OCI-LY3 (cell line): ENCODE measurements at regions not wholly inside any gene's neighbourhood (a gene's known extent, or its start where the extent isn't known, plus 50 kb on each side); places are given as distances from the start of the nearest gene placed in this dataset.

Experiments used
- H2AFZ ChIP-seq: fragments of 200-600, 300-600 bp; shearing (Covaris generic); 2 replicates; pipeline ENCODE4 v1.6.0; 2014; ENCODE audit warnings: antibody characterized with exemption, low read depth, low read length
- H3K27ac ChIP-seq: fragments of 200-600, 300-600 bp; sonication (generic); 2 replicates; pipeline ENCODE4 v1.5.1; 2014; ENCODE audit warnings: mild to moderate bottlenecking, low read length, moderate library complexity, mixed read lengths
- H3K27me3 ChIP-seq: fragments of 200-600, 300-600 bp; sonication (generic); 2 replicates; pipeline ENCODE4 v1.6.1; 2014; ENCODE audit warnings: low read depth, low read length, mixed read lengths
- H3K36me3 ChIP-seq: fragments of 200-600, 300-600 bp; sonication (generic); replicated peaks from 2 replicates; pipeline ENCODE3; 2014; ENCODE audit warnings: low read depth, low read length, mixed read lengths
- H3K4me1 ChIP-seq: fragments of 300-600, 200-600 bp; sonication (generic); 2 replicates; pipeline ENCODE4 v1.6.1; 2014; ENCODE audit warnings: low read length, mixed read lengths
- H3K4me2 ChIP-seq: fragments of 200-600, 300-600 bp; sonication (generic); 2 replicates; pipeline ENCODE4 v1.6.1; 2014; ENCODE audit warnings: low read length, mixed read lengths
- H3K4me3 ChIP-seq: fragments of 300-600, 200-600 bp; sonication (generic); 2 replicates; pipeline ENCODE4 v1.5.1; 2014; ENCODE audit warnings: antibody characterized with exemption, mild to moderate bottlenecking, low read length, moderate library complexity
- H3K79me2 ChIP-seq: fragments of 300-600, 200-600 bp; shearing (Covaris generic); 2 replicates; pipeline ENCODE4 v1.6.1; 2014; ENCODE audit warnings: mild to moderate bottlenecking, low read length, mixed read lengths
- H3K9ac ChIP-seq: fragments of 300-600, 200-600 bp; shearing (Covaris generic); 2 replicates; pipeline ENCODE4 v1.6.0; 2014; ENCODE audit warnings: mild to moderate bottlenecking, low read length, moderate library complexity
- H3K9me3 ChIP-seq: fragments of 200-600, 300-600 bp; shearing (Covaris generic); 2 replicates; pipeline ENCODE4 v1.6.1; 2014; ENCODE audit warnings: low read length, mixed read lengths; ENCODE audit not compliant: insufficient read depth
- H4K20me1 ChIP-seq: fragments of 200-600, 300-600 bp; sonication (generic); 2 replicates; pipeline ENCODE4 v1.6.1; 2016; ENCODE audit warnings: low read length, mixed read lengths; ENCODE audit not compliant: insufficient read depth
- CTCF ChIP-seq: fragments of 200-600, 300-600 bp; sonication (generic); IDR thresholded peaks from 2 replicates; pipeline ENCODE4 v1.5.1; 2014; ENCODE audit warnings: antibody characterized with exemption, low read length, low read depth
- EZH2phosphoT487 ChIP-seq: fragments of 200-600 bp; shearing (Covaris generic); IDR thresholded peaks from 2 replicates; pipeline ENCODE4 v1.6.1; 2018; ENCODE audit warnings: antibody characterized with exemption, mixed run types, low read depth

- Histone ChIP-seq H3K9me3 (no peaks in the 10 kb centered on the region), H3K4me1 (0 out of 2 replicates have a peak, but pooled peaks cover 6% of the 10 kb centered on the region), H3K9ac (no peak overlapping the region), H3K4me3 (no peak overlapping the region), H3K36me3 (no peaks in the 10 kb centered on the region), H3K79me2 (no peaks in the 10 kb centered on the region), H3K27me3 (no peaks in the 10 kb centered on the region), H3K4me2 (no peak overlapping the region), H4K20me1 (no peaks in the 10 kb centered on the region), H3K27ac (no peak overlapping the region), H2AFZ (no peak overlapping the region)
- TF ChIP-seq EZH2phosphoT487, result no peak
- no peak for TF ChIP-seq CTCF
These were observed 317.3 kb downstream of the HS3ST1 start for GRCh38 chr4:11111370-11111769.

GRCh38 chr4:11106759-11107158 is 321.9 kb downstream of the HS3ST1 start:
- H3K36me3 ChIP-seq, result no peaks in the 10 kb centered on the region
- H3K4me2 ChIP-seq, result no peak overlapping the region
- H4K20me1 ChIP-seq, result no peaks in the 10 kb centered on the region
- H3K27ac ChIP-seq, result no peak overlapping the region
- H3K9ac ChIP-seq, result no peak overlapping the region
- H2AFZ ChIP-seq, result no peak overlapping the region
- no peaks in the 10 kb centered on the region for H3K79me2 ChIP-seq
- no peak overlapping the region for H3K4me3 ChIP-seq
- TF ChIP-seq CTCF (no peak), EZH2phosphoT487 (no peak)
- H3K9me3 ChIP-seq, result no peaks in the 10 kb centered on the region
- 0 out of 2 replicates have a peak, but pooled peaks cover 5% of the 10 kb centered on the region for H3K4me1 ChIP-seq
- no peaks in the 10 kb centered on the region for H3K27me3 ChIP-seq

GRCh38 chr4:11106190-11106589 is 322.5 kb downstream of the HS3ST1 start:
- Histone ChIP-seq H3K79me2 (no peaks in the 10 kb centered on the region), H3K36me3 (no peaks in the 10 kb centered on the region), H3K9me3 (no peaks in the 10 kb centered on the region), H3K4me2 (no peak overlapping the region), H3K4me3 (no peak overlapping the region), H3K4me1 (no peaks in the 10 kb centered on the region), H3K27me3 (no peaks in the 10 kb centered on the region), H3K27ac (no peak overlapping the region), H4K20me1 (no peaks in the 10 kb centered on the region), H2AFZ (no peak overlapping the region), H3K9ac (no peak overlapping the region)
- TF ChIP-seq CTCF (no peak), EZH2phosphoT487 (no peak)

GRCh38 chr4:11105715-11106114 is 323.0 kb downstream of the HS3ST1 start:
- Histone ChIP-seq H3K4me1 (peaks cover 2% of the 10 kb centered on the region), H3K9me3 (no peaks in the 10 kb centered on the region), H3K27ac (no peak overlapping the region), H3K4me2 (no peak overlapping the region), H3K9ac (no peak overlapping the region), H2AFZ (no peak overlapping the region), H3K27me3 (no peaks in the 10 kb centered on the region), H3K36me3 (no peaks in the 10 kb centered on the region), H3K79me2 (no peaks in the 10 kb centered on the region), H3K4me3 (no peak overlapping the region), H4K20me1 (no peaks in the 10 kb centered on the region)
- TF ChIP-seq EZH2phosphoT487 (no peak), CTCF (no peak)
